Bronchial epithelial cell (primary cell): ENCODE measurements at regions not wholly inside any gene's neighbourhood (a gene's known extent, or its start where the extent isn't known, plus 50 kb on each side); places are given as distances from the start of the nearest gene placed in this dataset.
"Not testable (repeated sequence)": the region's sequence is repeated elsewhere in the genome, so short reads cannot be mapped to it uniquely, and the experiment has no call there.

ENCODE experiments used
- DNase-seq: peaks from one replicate; pipeline ENCODE4 v3.0.0-alpha.2; 2010; ENCODE audit warnings: low read depth
- FAIRE-seq: peaks from 2 replicates; lab custom pipeline; 2011; peaks lifted over from hg19 to GRCh38; lab: Jason Lieb, UNC
- H3K27me3 ChIP-seq: 2 replicates; pipeline ENCODE4 v1.5.1; 2011; ENCODE audit warnings: low read length; ENCODE audit not compliant: control insufficient read depth, insufficient read depth
- H3K36me3 ChIP-seq: 2 replicates; pipeline ENCODE4 v1.5.1; 2011; ENCODE audit warnings: low read length; ENCODE audit not compliant: control insufficient read depth, insufficient read depth
- H3K4me3 ChIP-seq: 2 replicates; pipeline ENCODE4 v1.5.1; 2011; ENCODE audit warnings: mild to moderate bottlenecking, low read depth, low read length, control low read depth
- TF ChIP-seq, protein P1 (sequence below): IDR thresholded peaks from 2 replicates; pipeline ENCODE4 v1.5.1; 2011; ENCODE audit warnings: mild to moderate bottlenecking, moderate library complexity, low read length, control low read depth, inconsistent platforms; ENCODE audit not compliant: insufficient read depth, severe bottlenecking

DNA sequence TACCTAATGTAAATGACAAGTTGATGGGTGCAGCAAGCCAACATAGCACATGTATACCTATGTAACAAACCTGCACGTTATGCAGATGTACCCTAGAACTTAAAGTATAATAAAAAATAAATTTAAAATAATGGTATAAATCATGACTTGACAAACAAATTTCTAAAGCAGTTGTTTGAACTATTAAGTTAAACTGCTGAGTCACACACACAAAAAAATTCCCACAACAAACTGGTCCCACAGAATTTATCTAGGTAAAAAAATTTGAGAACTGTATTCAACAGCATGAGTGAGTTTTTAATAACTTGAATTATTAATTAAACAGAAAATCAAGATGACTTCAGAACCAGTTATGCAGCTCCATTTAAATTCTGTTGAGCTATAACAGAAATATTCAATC, 186.0 kb upstream of the SOX6 start:
- H3K36me3 ChIP-seq, result no peaks in the 10 kb centered on the region
- FAIRE-seq, result no peak
- DNase-seq, result no peak
- H3K4me3 ChIP-seq, result no peak overlapping the region
- TF ChIP-seq, protein P1, sequence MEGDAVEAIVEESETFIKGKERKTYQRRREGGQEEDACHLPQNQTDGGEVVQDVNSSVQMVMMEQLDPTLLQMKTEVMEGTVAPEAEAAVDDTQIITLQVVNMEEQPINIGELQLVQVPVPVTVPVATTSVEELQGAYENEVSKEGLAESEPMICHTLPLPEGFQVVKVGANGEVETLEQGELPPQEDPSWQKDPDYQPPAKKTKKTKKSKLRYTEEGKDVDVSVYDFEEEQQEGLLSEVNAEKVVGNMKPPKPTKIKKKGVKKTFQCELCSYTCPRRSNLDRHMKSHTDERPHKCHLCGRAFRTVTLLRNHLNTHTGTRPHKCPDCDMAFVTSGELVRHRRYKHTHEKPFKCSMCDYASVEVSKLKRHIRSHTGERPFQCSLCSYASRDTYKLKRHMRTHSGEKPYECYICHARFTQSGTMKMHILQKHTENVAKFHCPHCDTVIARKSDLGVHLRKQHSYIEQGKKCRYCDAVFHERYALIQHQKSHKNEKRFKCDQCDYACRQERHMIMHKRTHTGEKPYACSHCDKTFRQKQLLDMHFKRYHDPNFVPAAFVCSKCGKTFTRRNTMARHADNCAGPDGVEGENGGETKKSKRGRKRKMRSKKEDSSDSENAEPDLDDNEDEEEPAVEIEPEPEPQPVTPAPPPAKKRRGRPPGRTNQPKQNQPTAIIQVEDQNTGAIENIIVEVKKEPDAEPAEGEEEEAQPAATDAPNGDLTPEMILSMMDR, result no peak
- no peaks in the 10 kb centered on the region for H3K27me3 ChIP-seq

DNA sequence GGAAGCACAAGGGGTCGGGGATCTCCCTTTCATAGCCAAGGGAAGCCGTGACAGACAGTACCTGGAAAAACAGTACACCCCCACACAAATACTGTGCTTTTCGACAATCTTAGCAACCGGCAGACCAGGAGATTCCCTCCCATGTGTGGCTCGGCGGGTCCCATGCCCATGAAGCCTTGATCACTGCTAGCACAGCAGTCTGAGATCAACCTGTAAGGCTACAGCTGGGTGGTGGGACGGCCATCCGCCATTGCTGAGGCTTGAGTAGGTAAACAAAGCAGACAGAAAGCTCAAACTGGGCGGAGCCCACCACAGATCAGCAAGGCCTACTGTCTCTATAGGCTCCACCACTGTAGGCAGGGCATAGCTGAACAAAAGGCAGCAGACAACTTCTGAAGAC, 180.2 kb upstream of the SOX6 start:
- no peak for FAIRE-seq
- Histone ChIP-seq H3K27me3 (no peaks in the 10 kb centered on the region), H3K4me3 (no peak overlapping the region)

DNA sequence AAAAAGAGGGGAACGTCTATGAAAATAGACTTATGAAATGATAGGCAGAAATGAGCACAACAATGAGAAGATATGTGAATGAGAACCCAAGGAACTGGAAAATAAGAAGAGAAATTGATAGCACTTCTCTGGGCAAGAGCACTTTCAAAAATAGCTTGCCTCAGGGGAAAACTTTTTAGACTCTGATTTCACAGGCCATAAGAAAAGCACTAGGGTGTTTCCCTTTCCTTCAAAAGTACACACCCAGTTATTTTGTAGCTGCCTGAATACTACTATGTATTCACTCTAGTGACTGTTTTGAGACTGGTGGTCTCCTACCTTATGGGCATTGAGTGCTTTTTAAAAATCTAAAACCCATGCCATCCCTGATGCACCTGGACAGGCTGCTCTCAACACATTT, 172.3 kb upstream of the SOX6 start:
- Histone ChIP-seq H3K36me3 (no peaks in the 10 kb centered on the region), H3K4me3 (no peak overlapping the region), H3K27me3 (no peaks in the 10 kb centered on the region)
- TF ChIP-seq, protein P1, result no peak
- DNase-seq (no peak), FAIRE-seq (no peak)

More for the DNA sequence above, 180.2 kb upstream of the SOX6 start:
- no peaks in the 10 kb centered on the region for H3K36me3 ChIP-seq
- no peak for DNase-seq
- TF ChIP-seq, protein P1, result no peak

DNA sequence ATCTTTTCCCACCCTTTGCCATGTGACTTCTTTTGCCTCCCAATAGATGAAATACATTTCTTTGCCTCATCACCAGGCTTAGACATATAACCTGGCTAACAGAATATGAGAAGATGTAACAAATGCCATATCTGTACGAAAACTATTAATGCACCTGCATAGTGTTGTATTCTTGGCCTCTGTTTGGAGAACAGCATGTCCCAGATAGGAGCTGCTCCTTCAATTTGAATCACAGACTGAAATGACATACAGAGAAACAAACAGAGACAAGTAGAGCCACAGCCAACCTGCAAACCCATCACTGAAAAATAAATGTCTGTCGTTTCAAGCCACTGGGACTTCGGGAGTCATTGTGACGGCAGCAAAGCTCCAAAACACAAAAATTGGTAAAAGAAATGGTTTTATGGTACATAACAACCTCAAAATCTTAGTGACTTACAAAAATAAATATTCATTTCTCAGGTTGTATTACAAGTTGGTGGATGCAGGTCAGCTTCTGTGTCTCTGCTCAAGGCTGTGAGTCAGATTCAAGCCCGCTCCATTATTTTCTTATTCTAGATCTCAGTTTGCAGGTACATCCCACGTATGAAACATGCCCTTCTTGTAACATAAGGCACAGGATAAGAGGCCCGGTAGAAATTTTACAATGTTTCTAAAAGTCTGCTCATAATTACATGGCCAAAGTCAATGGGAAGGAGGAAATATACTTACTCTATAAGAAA, 171.3 kb upstream of the SOX6 start:
- DNase-seq (no peak), FAIRE-seq (no peak)
- Histone ChIP-seq H3K4me3 (no peak overlapping the region), H3K36me3 (no peaks in the 10 kb centered on the region), H3K27me3 (no peaks in the 10 kb centered on the region)
- TF ChIP-seq, protein P1, result no peak

DNA sequence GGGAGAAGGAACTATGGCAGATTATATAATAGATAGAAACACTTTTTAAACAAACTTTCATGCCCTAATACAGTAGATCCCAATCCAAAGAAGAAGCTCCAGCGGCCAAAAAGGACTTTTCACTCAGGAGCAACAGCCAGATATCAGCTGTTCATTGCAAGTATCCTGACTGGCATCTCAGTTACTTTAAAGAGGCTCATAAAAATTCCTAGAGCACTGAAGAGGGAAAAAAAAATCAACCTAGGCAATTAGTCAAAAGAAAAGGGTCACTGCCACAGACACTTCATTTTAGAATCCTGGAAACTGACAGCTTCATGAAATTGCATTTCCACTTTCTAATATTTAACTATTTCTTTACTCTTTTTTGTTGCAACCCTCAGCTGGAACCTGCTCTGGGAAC, 170.6 kb upstream of the SOX6 start:
- no peaks in the 10 kb centered on the region for H3K27me3 ChIP-seq
- TF ChIP-seq, protein P1, result no peak
- H3K4me3 ChIP-seq, result no peak overlapping the region
- DNase-seq, result no peak
- H3K36me3 ChIP-seq, result no peaks in the 10 kb centered on the region
- no peak for FAIRE-seq

DNA sequence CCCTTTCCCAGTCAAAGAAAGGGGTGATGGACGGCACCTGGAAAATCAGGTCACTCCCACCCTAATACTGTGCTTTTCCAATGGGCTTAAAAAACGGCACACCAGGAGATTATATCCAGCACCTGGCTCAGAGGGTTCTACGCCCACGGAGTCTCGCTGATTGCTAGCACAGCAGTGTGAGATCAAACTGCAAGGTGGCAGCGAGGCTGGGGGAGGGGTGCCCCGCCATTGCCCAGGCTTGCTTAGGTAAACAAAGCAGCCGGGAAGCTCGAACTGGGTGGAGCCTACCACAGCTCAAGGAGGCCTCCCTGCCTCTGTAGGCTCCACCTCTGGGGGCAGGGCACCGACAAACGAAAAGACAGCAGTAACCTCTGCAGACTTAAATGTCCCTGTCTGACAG, 164.4 kb upstream of the SOX6 start:
- FAIRE-seq, H3K27me3 ChIP-seq: not testable (repeated sequence)

More for the DNA sequence above, 164.4 kb upstream of the SOX6 start:
- not testable (repeated sequence) for H3K36me3 ChIP-seq, DNase-seq, H3K4me3 ChIP-seq
